Transverse colon (tissue), 4 donors: ENCODE measurements at regions not wholly inside any gene's neighbourhood (a gene's known extent, or its start where the extent isn't known, plus 50 kb on each side); places are given as distances from the start of the nearest gene placed in this dataset.

ENCODE experiments used
- DNase-seq: peaks from one replicate; pipeline ENCODE4 v3.0.0-alpha.2; 2019
- H3K27ac ChIP-seq, 4 donors: fragments of 200-600 bp; sonication (generic); 2 replicates each; pipeline ENCODE4 v1.5.1; 2016 to 2018; ENCODE audit warnings: inconsistent platforms in 4 of 4
- H3K27me3 ChIP-seq: fragments of 200-600 bp; sonication (generic); 2 replicates; pipeline ENCODE4 v1.5.1; 2017; ENCODE audit warnings: inconsistent platforms
- H3K36me3 ChIP-seq, 4 donors: fragments of 200-600 bp; sonication (generic); 2 replicates each; pipeline ENCODE4 v1.5.1; 2017 to 2019; ENCODE audit warnings: inconsistent platforms in 4 of 4
- H3K4me1 ChIP-seq, 4 donors: fragments of 200-600 bp; sonication (generic); 2 replicates each; pipeline ENCODE4 v1.5.1; 2017 to 2020; ENCODE audit warnings: inconsistent platforms in 4 of 4
- H3K4me3 ChIP-seq, 4 donors: fragments of 200-600 bp; sonication (generic); 1 replicate in 1 of 4; 2 replicates in 3 of 4; pipeline versions ENCODE4 v1.5.1 to v1.6.1; 2017 to 2019; ENCODE audit warnings: inconsistent platforms in 4 of 4
- H3K9me3 ChIP-seq, 2 donors: fragments of 200-600 bp; sonication (generic); 2 replicates each; pipeline ENCODE4 v1.5.1; 2017 to 2019; ENCODE audit warnings: inconsistent platforms in 2 of 2
- EP300 ChIP-seq: sonication (generic); formaldehyde crosslinking; IDR thresholded peaks from one replicate; pipeline ENCODE4 v1.6.1; 2017; ENCODE audit warnings: antibody characterized with exemption, low read depth
- POLR2A ChIP-seq: fragments of 450-650 bp; IDR thresholded peaks from one replicate; pipeline ENCODE4 v1.6.1; 2016; ENCODE audit warnings: antibody characterized with exemption, mild to moderate bottlenecking, moderate library complexity
- POLR2AphosphoS5 ChIP-seq, 3 donors: sonication (generic); formaldehyde crosslinking; IDR thresholded peaks; one replicate each; pipeline ENCODE4 v1.6.1; 2016; ENCODE audit warnings: antibody characterized with exemption in 3 of 3
- WGBS, 2 donors: methylation state at CpG; one replicate each; pipeline ENCODE4 v1.1.5; 2018; ENCODE audit warnings: low coverage in 1 of 2; 5-methylcytosine and 5-hydroxymethylcytosine counted together
- in situ Hi-C, 4 donors: fragments of 200-750 bp; cut with MboI; loops; one replicate each; pipeline versions ENCODE4 v1.15.0 to v1.15.1; 2017; ENCODE audit warnings: low sequenced_read_pairs in 3 of 4, low pct_ligation_motif_present in 1 of 4, low pct_unique_long_range_greater_than_20kb in 1 of 4
- intact Hi-C: fragments of 100-400 bp; cut with DNase I; formaldehyde crosslinking; loops from one replicate; pipeline ENCODE4 v1.15.1; 2023; ENCODE audit warnings: low total_unique reads
- TF ChIP-seq, protein P1 (sequence below), 5 experiments: fragments of 200-600 bp in 3 of 5; fragments of 450-650 bp in 2 of 5; sonication (generic) in 3 of 5; IDR thresholded peaks; 1 replicate in 2 of 5; 2 replicates in 3 of 5; pipeline ENCODE4 v1.5.1; 2016 to 2017; ENCODE audit warnings: antibody characterized with exemption in 5 of 5, inconsistent platforms in 3 of 5, mild to moderate bottlenecking in 2 of 5, moderate library complexity in 1 of 5

- intact Hi-C loops: no loop called here
- H3K36me3 ChIP-seq: no peaks in the 10 kb centered on the region
- no peak overlapping the region for H3K27ac ChIP-seq
Measured at GRCh38 chr5:106940301-106940846, 730.4 kb downstream of the EFNA5 start.

DNA sequence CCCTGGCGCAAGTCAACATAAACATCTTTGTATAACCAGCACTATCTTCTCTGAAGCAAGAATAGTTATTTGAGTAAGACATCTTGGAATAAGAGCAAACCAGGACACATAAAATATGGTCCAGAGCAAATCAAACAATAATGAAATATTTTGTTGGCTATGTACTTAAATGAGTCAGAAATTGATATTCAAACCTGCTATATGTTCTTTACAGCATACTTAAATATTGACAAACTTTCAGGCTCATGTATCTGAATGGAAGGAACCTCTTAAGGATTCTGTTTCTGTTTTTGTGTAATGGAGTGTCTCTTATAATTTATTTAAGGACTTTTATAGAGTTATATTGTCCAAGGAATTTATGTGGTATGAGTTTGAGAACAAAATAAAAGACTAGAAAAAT lies 747.3 kb downstream of the EFNA5 start:
- TF ChIP-seq EP300 (no peak), POLR2AphosphoS5 (IDR thresholded peaks at IDR 0.05) (no peak), POLR2A (no peak)
- TF ChIP-seq, protein P1, sequence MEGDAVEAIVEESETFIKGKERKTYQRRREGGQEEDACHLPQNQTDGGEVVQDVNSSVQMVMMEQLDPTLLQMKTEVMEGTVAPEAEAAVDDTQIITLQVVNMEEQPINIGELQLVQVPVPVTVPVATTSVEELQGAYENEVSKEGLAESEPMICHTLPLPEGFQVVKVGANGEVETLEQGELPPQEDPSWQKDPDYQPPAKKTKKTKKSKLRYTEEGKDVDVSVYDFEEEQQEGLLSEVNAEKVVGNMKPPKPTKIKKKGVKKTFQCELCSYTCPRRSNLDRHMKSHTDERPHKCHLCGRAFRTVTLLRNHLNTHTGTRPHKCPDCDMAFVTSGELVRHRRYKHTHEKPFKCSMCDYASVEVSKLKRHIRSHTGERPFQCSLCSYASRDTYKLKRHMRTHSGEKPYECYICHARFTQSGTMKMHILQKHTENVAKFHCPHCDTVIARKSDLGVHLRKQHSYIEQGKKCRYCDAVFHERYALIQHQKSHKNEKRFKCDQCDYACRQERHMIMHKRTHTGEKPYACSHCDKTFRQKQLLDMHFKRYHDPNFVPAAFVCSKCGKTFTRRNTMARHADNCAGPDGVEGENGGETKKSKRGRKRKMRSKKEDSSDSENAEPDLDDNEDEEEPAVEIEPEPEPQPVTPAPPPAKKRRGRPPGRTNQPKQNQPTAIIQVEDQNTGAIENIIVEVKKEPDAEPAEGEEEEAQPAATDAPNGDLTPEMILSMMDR (IDR thresholded peaks at IDR 0.05): no peak
- no peaks in the 10 kb centered on the region for H3K27me3 ChIP-seq
- intact Hi-C loops (no loop called here), in situ Hi-C loops (no loop called here)
- no peaks in the 10 kb centered on the region for H3K4me1 ChIP-seq
- no peak for DNase-seq
- H3K4me3 ChIP-seq: no peak overlapping the region
- H3K27ac ChIP-seq: no peak overlapping the region
- 82 to 93% methylated on average over 1 of the region's 1 CpG for WGBS, 2 donors
- H3K9me3 ChIP-seq: no peaks in the 10 kb centered on the region
- H3K36me3 ChIP-seq: no peaks in the 10 kb centered on the region

More at GRCh38 chr5:106940301-106940846, 730.4 kb downstream of the EFNA5 start:
- DNase-seq: no peak
- in situ Hi-C loops: no loop called here
- Histone ChIP-seq H3K4me1 (no peaks in the 10 kb centered on the region), H3K27me3 (no peaks in the 10 kb centered on the region), H3K9me3 (no peaks in the 10 kb centered on the region), H3K4me3 (no peak overlapping the region)
- TF ChIP-seq, protein P1 (IDR thresholded peaks at IDR 0.05): no peak
- TF ChIP-seq EP300: no peak
- 88% methylated on average over 3 to 8 of the region's 8 CpGs for WGBS, 2 donors

- WGBS, 2 donors: 72 to 92% methylated on average over 5 of the region's 5 CpGs
- H3K4me3 ChIP-seq: no peak overlapping the region
- H3K9me3 ChIP-seq: no peaks in the 10 kb centered on the region
- in situ Hi-C loops (no loop called here), intact Hi-C loops (no loop called here)
- DNase-seq: no peak
- H3K36me3 ChIP-seq: no peaks in the 10 kb centered on the region
- TF ChIP-seq POLR2AphosphoS5 (IDR thresholded peaks at IDR 0.05) (no peak), EP300 (no peak), POLR2A (no peak)
- TF ChIP-seq, protein P1 (IDR thresholded peaks at IDR 0.05): no peak
- no peak overlapping the region for H3K27ac ChIP-seq
- H3K27me3 ChIP-seq: no peaks in the 10 kb centered on the region
- H3K4me1 ChIP-seq: no peaks in the 10 kb centered on the region
Measured at GRCh38 chr5:106921567-106921966, 749.2 kb downstream of the EFNA5 start.

- H3K4me3 ChIP-seq: no peak overlapping the region
- in situ Hi-C loops (no loop called here), intact Hi-C loops (no loop called here)
- H3K27ac ChIP-seq: no peak overlapping the region
- H3K9me3 ChIP-seq: no peaks in the 10 kb centered on the region
- H3K36me3 ChIP-seq: no peaks in the 10 kb centered on the region
- no peaks in the 10 kb centered on the region for H3K27me3 ChIP-seq
- 83 to 86% methylated on average over 3 of the region's 3 CpGs for WGBS, 2 donors
- H3K4me1 ChIP-seq: no peaks in the 10 kb centered on the region
- TF ChIP-seq, protein P1 (IDR thresholded peaks at IDR 0.05): no peak
- TF ChIP-seq EP300: no peak
- TF ChIP-seq POLR2AphosphoS5 (IDR thresholded peaks at IDR 0.05): no peak
- no peak for TF ChIP-seq POLR2A
- DNase-seq: no peak
Measured at GRCh38 chr5:106910486-106910885, 760.3 kb downstream of the EFNA5 start.
